Karpas-422 (cell line): ENCODE measurements at regions not wholly inside any gene's neighbourhood (a gene's known extent, or its start where the extent isn't known, plus 50 kb on each side); places are given as distances from the start of the nearest gene placed in this dataset.

ENCODE experiments used
- DNase-seq: peaks from one replicate; pipeline ENCODE4 v3.0.0-alpha.2; 2015
- H2AFZ ChIP-seq: fragments of 200-600 bp; sonication (generic); 2 replicates; pipeline ENCODE4 v1.6.1; 2014; ENCODE audit warnings: antibody characterized with exemption, low read length, mixed read lengths
- H3K27ac ChIP-seq: fragments of 200-600 bp; sonication (generic); 2 replicates; pipeline ENCODE4 v1.5.1; 2014; ENCODE audit warnings: mild to moderate bottlenecking, low read length, moderate library complexity
- H3K27me3 ChIP-seq: fragments of 200-600 bp; sonication (generic); 2 replicates; pipeline ENCODE4 v1.6.1; 2014; ENCODE audit warnings: low read length, mixed read lengths
- H3K36me3 ChIP-seq: fragments of 200-600 bp; sonication (generic); 2 replicates; pipeline ENCODE4 v1.6.1; 2014; ENCODE audit warnings: low read length, mixed read lengths; ENCODE audit not compliant: insufficient read depth
- H3K4me1 ChIP-seq: fragments of 200-600 bp; sonication (generic); 2 replicates; pipeline ENCODE4 v1.6.1; 2014; ENCODE audit warnings: mild to moderate bottlenecking, low read length, mixed read lengths
- H3K4me2 ChIP-seq: fragments of 200-600 bp; sonication (generic); 2 replicates; pipeline ENCODE4 v1.6.1; 2014; ENCODE audit warnings: low read length, low read depth, mild to moderate bottlenecking; ENCODE audit not compliant: poor library complexity, severe bottlenecking
- H3K4me3 ChIP-seq: fragments of 200-600 bp; sonication (generic); 2 replicates; pipeline ENCODE4 v1.5.1; 2014; ENCODE audit warnings: mild to moderate bottlenecking, antibody characterized with exemption, low read length, mixed read lengths
- H3K79me2 ChIP-seq: fragments of 200-600 bp; sonication (generic); 2 replicates; pipeline ENCODE4 v1.6.1; 2014; ENCODE audit warnings: mild to moderate bottlenecking, low read length, mixed read lengths
- H3K9ac ChIP-seq: fragments of 200-600 bp; sonication (generic); 2 replicates; pipeline ENCODE4 v1.6.0; 2014; ENCODE audit warnings: low read length
- H3K9me2 ChIP-seq: fragments of 200-600 bp; sonication (generic), shearing (Covaris generic); replicated peaks from 2 replicates; pipeline ENCODE4 v1.6.0; 2014; ENCODE audit warnings: mild to moderate bottlenecking, low read length, moderate library complexity; ENCODE audit not compliant: insufficient read depth
- H3K9me3 ChIP-seq: fragments of 300-700, 200-600 bp; sonication (generic); 2 replicates; pipeline ENCODE4 v1.6.1; 2014; ENCODE audit warnings: low read length, mixed read lengths
- H4K20me1 ChIP-seq: fragments of 200-600 bp; sonication (generic); 2 replicates; pipeline ENCODE4 v1.6.1; 2014; ENCODE audit warnings: mild to moderate bottlenecking, antibody characterized with exemption, low read length, low read depth; ENCODE audit not compliant: insufficient read depth

GRCh38 chr4:62250100-62250499 lies 1050.0 kb downstream of the ADGRL3 start:
- H3K4me2 ChIP-seq = no peak overlapping the region
- H3K9me2 ChIP-seq = no peaks in the 10 kb centered on the region
- no peaks in the 10 kb centered on the region for H3K27me3 ChIP-seq
- DNase-seq = no peak
- H3K79me2 ChIP-seq = no peaks in the 10 kb centered on the region
- H4K20me1 ChIP-seq = no peaks in the 10 kb centered on the region
- H3K4me1 ChIP-seq = no peaks in the 10 kb centered on the region
- H3K27ac ChIP-seq = no peak overlapping the region
- no peak overlapping the region for H3K9ac ChIP-seq
- peaks cover 28% of the 10 kb centered on the region for H3K9me3 ChIP-seq
- no peak overlapping the region for H2AFZ ChIP-seq
- H3K36me3 ChIP-seq = no peaks in the 10 kb centered on the region
- no peak overlapping the region for H3K4me3 ChIP-seq

DNA sequence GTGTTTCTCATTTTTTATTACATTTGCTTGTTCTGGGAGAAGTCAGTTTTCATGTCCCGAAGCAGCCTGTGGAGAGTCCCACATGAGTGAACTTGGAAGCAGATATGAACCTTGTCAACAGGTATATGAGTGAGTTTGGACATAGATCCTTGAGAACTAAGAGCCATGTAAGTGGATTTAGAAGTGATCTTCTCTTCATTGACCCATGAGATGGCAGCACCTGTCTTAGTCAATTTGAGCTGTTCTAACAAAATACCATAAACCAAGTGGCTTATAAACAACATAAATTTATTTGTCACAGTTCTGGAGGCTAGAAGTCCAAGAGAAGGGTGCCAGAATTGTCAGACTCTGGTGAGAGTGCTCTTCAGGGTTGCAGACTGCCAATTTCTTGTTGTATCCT lies 1043.8 kb downstream of the ADGRL3 start:
- H3K9me3 ChIP-seq = peaks cover 22% of the 10 kb centered on the region
- no peak overlapping the region for H3K4me2 ChIP-seq
- H3K9me2 ChIP-seq = no peaks in the 10 kb centered on the region

DNA sequence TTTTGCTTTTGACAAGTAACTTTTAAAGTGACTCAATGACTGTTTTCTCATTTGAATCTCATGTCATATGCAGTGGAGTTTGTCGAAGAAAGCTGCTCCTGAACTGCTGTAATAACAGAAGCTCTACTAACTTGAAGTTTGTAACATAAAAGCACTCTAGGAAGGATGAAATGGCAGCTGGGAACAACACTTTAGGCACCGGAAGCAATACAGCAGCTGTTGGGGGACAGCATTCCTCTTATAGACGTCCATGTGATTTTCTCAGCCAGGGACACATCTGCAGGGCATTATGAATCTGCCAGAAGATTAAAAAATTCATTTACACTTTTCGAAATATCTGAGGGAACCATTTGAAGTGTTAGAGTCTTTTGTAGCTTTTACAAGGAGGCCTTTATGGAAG lies 1035.8 kb downstream of the ADGRL3 start:
- DNase-seq = no peak
- Histone ChIP-seq H3K9me3 (peaks cover 29% of the 10 kb centered on the region), H3K36me3 (no peaks in the 10 kb centered on the region), H3K27ac (no peak overlapping the region), H3K9ac (no peak overlapping the region), H4K20me1 (no peaks in the 10 kb centered on the region), H3K4me1 (no peaks in the 10 kb centered on the region), H3K9me2 (no peaks in the 10 kb centered on the region), H3K4me3 (no peak overlapping the region), H3K79me2 (no peaks in the 10 kb centered on the region), H3K4me2 (no peak overlapping the region), H2AFZ (no peak overlapping the region), H3K27me3 (no peaks in the 10 kb centered on the region)

More for the DNA sequence above, 1043.8 kb downstream of the ADGRL3 start:
- H3K36me3 ChIP-seq = no peaks in the 10 kb centered on the region
- no peak overlapping the region for H3K9ac ChIP-seq
- no peaks in the 10 kb centered on the region for H3K79me2 ChIP-seq
- no peaks in the 10 kb centered on the region for H4K20me1 ChIP-seq
- H2AFZ ChIP-seq = no peak overlapping the region
- no peak overlapping the region for H3K4me3 ChIP-seq
- no peak overlapping the region for H3K27ac ChIP-seq
- DNase-seq = no peak
- no peaks in the 10 kb centered on the region for H3K4me1 ChIP-seq
- H3K27me3 ChIP-seq = no peaks in the 10 kb centered on the region

- H3K79me2 ChIP-seq = no peaks in the 10 kb centered on the region
- no peaks in the 10 kb centered on the region for H3K4me1 ChIP-seq
- no peaks in the 10 kb centered on the region for H3K36me3 ChIP-seq
- no peak overlapping the region for H3K27ac ChIP-seq
- no peak overlapping the region for H3K9ac ChIP-seq
- no peaks in the 10 kb centered on the region for H3K9me2 ChIP-seq
- H3K4me2 ChIP-seq = no peak overlapping the region
- no peak overlapping the region for H2AFZ ChIP-seq
- DNase-seq = no peak
- no peak overlapping the region for H3K4me3 ChIP-seq
- H4K20me1 ChIP-seq = no peaks in the 10 kb centered on the region
- peaks cover 32% of the 10 kb centered on the region for H3K9me3 ChIP-seq
- H3K27me3 ChIP-seq = no peaks in the 10 kb centered on the region
Observed at GRCh38 chr4:62232814-62233213, 1032.7 kb downstream of the ADGRL3 start.

- Histone ChIP-seq H3K9ac (no peak overlapping the region), H3K4me2 (no peak overlapping the region), H3K79me2 (no peaks in the 10 kb centered on the region), H3K4me1 (no peaks in the 10 kb centered on the region), H3K9me3 (peaks cover 36% of the 10 kb centered on the region), H3K27ac (no peak overlapping the region), H3K36me3 (no peaks in the 10 kb centered on the region), H3K9me2 (no peaks in the 10 kb centered on the region), H4K20me1 (no peaks in the 10 kb centered on the region), H3K4me3 (no peak overlapping the region), H2AFZ (no peak overlapping the region), H3K27me3 (no peaks in the 10 kb centered on the region)
- DNase-seq = no peak
Observed at GRCh38 chr4:62231994-62232393, 1031.9 kb downstream of the ADGRL3 start.

DNA sequence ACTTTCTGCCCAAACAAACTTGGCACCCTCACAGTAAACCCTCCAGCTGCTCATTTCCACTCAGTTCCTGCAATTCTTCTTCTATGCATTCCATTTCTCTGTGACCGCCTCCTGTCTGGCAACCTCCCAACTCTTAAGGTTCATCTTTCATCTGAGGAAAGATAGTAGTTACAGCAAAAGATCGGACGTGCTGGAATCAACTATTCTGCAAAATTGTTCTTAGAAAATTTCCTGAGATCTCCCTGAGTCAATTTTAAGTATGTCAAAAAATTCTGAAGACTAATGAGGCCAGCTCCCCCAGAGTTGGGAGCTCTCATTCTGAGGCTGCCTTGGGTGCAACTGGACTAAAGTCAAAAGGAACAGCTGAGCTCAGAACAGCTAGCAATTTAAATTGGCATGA lies 1026.0 kb downstream of the ADGRL3 start:
- H2AFZ ChIP-seq = no peak overlapping the region
- no peaks in the 10 kb centered on the region for H3K36me3 ChIP-seq
- H3K9me3 ChIP-seq = peaks cover 41% of the 10 kb centered on the region
- no peaks in the 10 kb centered on the region for H3K27me3 ChIP-seq
- no peak for DNase-seq
- no peaks in the 10 kb centered on the region for H3K9me2 ChIP-seq
- no peak overlapping the region for H3K4me2 ChIP-seq
- H3K9ac ChIP-seq = no peak overlapping the region
- H3K4me3 ChIP-seq = no peak overlapping the region
- no peak overlapping the region for H3K27ac ChIP-seq
- H3K79me2 ChIP-seq = no peaks in the 10 kb centered on the region
- H4K20me1 ChIP-seq = no peaks in the 10 kb centered on the region
- H3K4me1 ChIP-seq = no peaks in the 10 kb centered on the region

- no peak for DNase-seq
- no peaks in the 10 kb centered on the region for H3K36me3 ChIP-seq
- no peaks in the 10 kb centered on the region for H3K9me2 ChIP-seq
- no peak overlapping the region for H3K9ac ChIP-seq
- H3K9me3 ChIP-seq = peaks cover 33% of the 10 kb centered on the region
- no peaks in the 10 kb centered on the region for H3K4me1 ChIP-seq
- H3K4me3 ChIP-seq = no peak overlapping the region
- H3K27me3 ChIP-seq = no peaks in the 10 kb centered on the region
- no peak overlapping the region for H2AFZ ChIP-seq
- no peak overlapping the region for H3K27ac ChIP-seq
- no peaks in the 10 kb centered on the region for H3K79me2 ChIP-seq
- no peak overlapping the region for H3K4me2 ChIP-seq
- H4K20me1 ChIP-seq = no peaks in the 10 kb centered on the region
Observed at GRCh38 chr4:62222121-62222520, 1022.0 kb downstream of the ADGRL3 start.

DNA sequence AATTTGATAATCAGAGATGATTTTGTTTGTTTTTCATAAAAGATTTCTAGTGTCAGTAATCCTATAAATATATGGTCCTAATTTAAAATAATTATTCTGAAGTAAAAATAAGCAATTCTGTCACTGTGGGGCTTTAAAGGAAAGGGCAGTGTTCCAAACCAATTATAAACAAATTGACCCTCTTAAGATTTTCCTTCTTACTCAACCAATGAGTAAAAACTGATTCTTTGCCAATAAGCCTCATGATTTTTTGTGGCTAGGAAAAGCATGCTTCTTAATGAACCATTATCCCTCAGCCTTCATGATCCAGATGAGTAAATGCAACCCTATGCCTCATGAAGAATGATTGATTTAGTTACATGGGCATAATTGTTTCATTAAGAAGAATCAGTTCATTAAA lies 1010.4 kb downstream of the ADGRL3 start:
- H3K9me2 ChIP-seq = no peaks in the 10 kb centered on the region
- H3K36me3 ChIP-seq = no peaks in the 10 kb centered on the region
- no peak overlapping the region for H2AFZ ChIP-seq
- no peak for DNase-seq
- H3K4me1 ChIP-seq = no peaks in the 10 kb centered on the region
- H3K9me3 ChIP-seq = peaks cover 21% of the 10 kb centered on the region
- no peak overlapping the region for H3K27ac ChIP-seq
- no peaks in the 10 kb centered on the region for H3K79me2 ChIP-seq
- no peak overlapping the region for H3K9ac ChIP-seq
- H3K27me3 ChIP-seq = no peaks in the 10 kb centered on the region
- no peaks in the 10 kb centered on the region for H4K20me1 ChIP-seq
- no peak overlapping the region for H3K4me2 ChIP-seq
- no peak overlapping the region for H3K4me3 ChIP-seq
